Bronchial epithelial cell (primary cell): ENCODE measurements at regions not wholly inside any gene's neighbourhood (a gene's known extent, or its start where the extent isn't known, plus 50 kb on each side); places are given as distances from the start of the nearest gene placed in this dataset.

Experiments
- DNase-seq: peaks from one replicate; pipeline ENCODE4 v3.0.0-alpha.2; 2010; ENCODE audit warnings: low read depth
- FAIRE-seq: peaks from 2 replicates; lab custom pipeline; 2011; peaks lifted over from hg19 to GRCh38; lab: Jason Lieb, UNC
- H3K27me3 ChIP-seq: 2 replicates; pipeline ENCODE4 v1.5.1; 2011; ENCODE audit warnings: low read length; ENCODE audit not compliant: control insufficient read depth, insufficient read depth
- H3K36me3 ChIP-seq: 2 replicates; pipeline ENCODE4 v1.5.1; 2011; ENCODE audit warnings: low read length; ENCODE audit not compliant: control insufficient read depth, insufficient read depth
- H3K4me3 ChIP-seq: 2 replicates; pipeline ENCODE4 v1.5.1; 2011; ENCODE audit warnings: mild to moderate bottlenecking, low read depth, low read length, control low read depth
- CTCF ChIP-seq: IDR thresholded peaks from 2 replicates; pipeline ENCODE4 v1.5.1; 2011; ENCODE audit warnings: mild to moderate bottlenecking, moderate library complexity, low read length, control low read depth, inconsistent platforms; ENCODE audit not compliant: insufficient read depth, severe bottlenecking

GRCh38 chr10:78435484-78436221, 402.0 kb downstream of the RPS24 start:
- Histone ChIP-seq H3K36me3 (no peaks in the 10 kb centered on the region), H3K4me3 (no peak overlapping the region), H3K27me3 (peaks cover 3% of the 10 kb centered on the region)
- DNase-seq (no peak), FAIRE-seq (no peak)
- TF ChIP-seq CTCF, result no peak

GRCh38 chr10:78436222-78436573, 402.5 kb downstream of the RPS24 start:
- Histone ChIP-seq H3K27me3 (peaks cover 3% of the 10 kb centered on the region), H3K36me3 (no peaks in the 10 kb centered on the region), H3K4me3 (no peak overlapping the region)
- DNase-seq (no peak), FAIRE-seq (no peak)
- no peak for TF ChIP-seq CTCF

- FAIRE-seq (no peak), DNase-seq (no peak)
- H3K4me3 ChIP-seq, result no peak overlapping the region
- peaks cover 3% of the 10 kb centered on the region for H3K27me3 ChIP-seq
- H3K36me3 ChIP-seq, result no peaks in the 10 kb centered on the region
- TF ChIP-seq CTCF, result no peak
Observed at GRCh38 chr10:78436706-78437406, 403.2 kb downstream of the RPS24 start.

GRCh38 chr10:78437407-78437768, 403.7 kb downstream of the RPS24 start:
- FAIRE-seq (no peak), DNase-seq (no peak)
- TF ChIP-seq CTCF, result no peak
- H3K4me3 ChIP-seq, result no peak overlapping the region
- H3K27me3 ChIP-seq, result peaks cover 3% of the 10 kb centered on the region
- H3K36me3 ChIP-seq, result no peaks in the 10 kb centered on the region

- Histone ChIP-seq H3K4me3 (no peak overlapping the region), H3K27me3 (peaks cover 3% of the 10 kb centered on the region), H3K36me3 (no peaks in the 10 kb centered on the region)
- no peak for DNase-seq
- TF ChIP-seq CTCF, result no peak
- no peak for FAIRE-seq
Observed at GRCh38 chr10:78437998-78438906, 404.6 kb downstream of the RPS24 start.
